ENCODE measurements at regions not wholly inside any gene's neighbourhood (a gene's known extent, or its start where the extent isn't known, plus 50 kb on each side); places are given as distances from the start of the nearest gene placed in this dataset.

DNA sequence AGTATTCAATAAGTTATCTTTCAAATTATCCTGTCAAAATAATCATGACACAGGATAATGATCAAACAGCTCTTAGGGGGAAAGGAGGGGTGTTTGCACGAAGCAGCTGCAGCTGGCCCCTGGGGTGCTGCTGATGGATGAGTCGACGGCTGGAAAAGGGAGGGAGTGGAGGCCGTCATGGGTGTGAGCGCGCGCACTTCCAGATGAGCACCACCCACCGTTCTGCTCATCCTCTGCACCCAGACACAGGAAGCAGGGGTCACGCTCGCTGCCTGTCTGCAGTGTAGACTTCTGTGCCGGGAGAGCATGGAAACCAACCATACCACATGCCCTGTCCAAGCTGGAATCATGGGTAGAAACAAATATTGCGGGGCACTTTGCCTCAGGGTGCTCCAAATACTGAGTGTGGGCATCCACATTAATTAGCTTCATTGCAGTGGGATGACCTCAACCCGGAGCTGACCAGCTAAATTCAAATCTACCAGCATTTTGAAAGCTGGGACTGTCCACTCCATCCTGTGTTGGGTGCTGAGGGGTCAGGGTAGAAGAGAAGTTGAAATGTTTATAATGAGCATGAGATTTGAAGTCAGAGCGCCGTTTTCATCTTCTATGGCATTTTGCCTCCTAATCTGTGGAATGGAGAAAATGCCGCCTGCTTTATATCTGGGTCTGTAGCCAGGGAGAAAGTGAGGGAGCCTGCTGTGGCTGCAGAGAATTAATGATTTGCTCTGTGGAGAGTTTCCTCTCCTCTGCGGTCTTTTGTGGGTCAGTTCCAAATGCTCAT is 802.4 kb downstream of the TBC1D22A start:
- no peak for DNase-seq (ENCODE audit: low read depth in 2 of 2)

GRCh38 chr22:47564158-47564450 is 801.7 kb downstream of the TBC1D22A start:
- no peak for DNase-seq (ENCODE audit: low read depth in 2 of 2)

DNA sequence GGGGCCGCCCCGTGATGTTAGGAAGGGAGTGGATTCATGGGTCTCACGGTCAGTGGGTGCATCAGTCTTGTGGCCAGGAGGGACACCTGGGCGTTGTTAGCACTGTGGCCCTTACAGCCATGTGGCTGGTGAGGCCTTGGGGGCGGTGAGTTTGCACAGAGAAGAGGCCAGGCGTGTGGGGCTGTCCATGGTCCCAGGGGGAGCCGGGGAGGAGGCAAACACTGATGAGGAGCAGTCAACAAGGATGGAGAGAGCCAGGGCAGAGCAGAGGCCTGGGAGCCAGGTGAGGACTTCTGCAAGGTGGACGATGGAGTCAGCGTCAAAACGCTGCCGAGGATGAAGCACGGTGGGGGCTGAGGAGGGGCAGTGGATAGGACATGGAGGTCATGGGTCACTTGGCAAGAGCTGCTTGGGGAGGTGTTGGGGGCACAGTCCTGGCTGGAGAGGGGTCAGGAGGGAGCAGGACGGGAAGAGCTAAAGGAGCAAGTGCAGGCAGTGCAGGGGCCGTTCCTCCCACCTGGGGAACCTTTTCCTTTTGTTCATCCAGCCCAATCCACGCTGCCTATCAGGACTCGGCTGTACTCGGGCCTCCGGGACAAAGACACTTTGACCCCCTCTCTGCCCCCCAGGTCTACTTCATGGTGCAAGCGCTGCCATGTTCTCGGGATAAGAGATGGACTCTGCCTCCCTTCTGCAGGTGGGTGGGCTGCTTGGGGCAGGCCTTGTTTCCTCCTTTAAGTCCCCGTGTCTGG is 801.1 kb downstream of the TBC1D22A start:
- DNase-seq (ENCODE audit: low read depth in 2 of 2), result no peak

GRCh38 chr22:47561766-47562165 is 799.3 kb downstream of the TBC1D22A start:
- DNase-seq (ENCODE audit: low read depth in 2 of 2), result no peak

DNA sequence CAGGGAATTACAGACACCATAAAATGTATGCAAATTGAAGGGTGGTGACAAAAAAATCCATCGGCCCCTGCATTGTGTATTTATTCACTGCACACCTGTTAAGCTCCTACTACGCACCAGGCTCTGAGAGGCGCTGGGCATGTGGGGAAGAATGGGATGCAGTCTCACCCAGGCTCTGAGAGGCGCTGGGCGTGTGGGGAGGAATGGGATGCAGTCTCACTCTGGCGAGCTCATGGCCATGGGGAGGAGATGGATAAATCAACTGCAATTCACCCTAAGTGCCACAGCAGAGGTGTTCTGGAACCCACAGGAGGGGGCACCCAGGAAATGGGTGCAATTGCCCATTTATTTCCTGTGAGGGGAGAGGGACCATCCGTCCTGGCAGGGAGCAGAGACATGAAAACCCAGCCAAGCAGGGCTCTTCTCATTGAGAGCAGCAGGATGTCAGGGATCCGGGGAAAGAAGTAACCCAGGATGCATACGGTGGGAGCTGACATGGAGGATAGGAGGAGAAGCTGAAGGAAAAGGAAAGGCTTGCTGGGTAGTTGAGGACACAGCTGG is 798.7 kb downstream of the TBC1D22A start:
- no peak for DNase-seq (ENCODE audit: low read depth in 2 of 2)

- no peak for DNase-seq (ENCODE audit: low read depth in 2 of 2)
These were observed 796.6 kb downstream of the TBC1D22A start for GRCh38 chr22:47558828-47559700.

DNA sequence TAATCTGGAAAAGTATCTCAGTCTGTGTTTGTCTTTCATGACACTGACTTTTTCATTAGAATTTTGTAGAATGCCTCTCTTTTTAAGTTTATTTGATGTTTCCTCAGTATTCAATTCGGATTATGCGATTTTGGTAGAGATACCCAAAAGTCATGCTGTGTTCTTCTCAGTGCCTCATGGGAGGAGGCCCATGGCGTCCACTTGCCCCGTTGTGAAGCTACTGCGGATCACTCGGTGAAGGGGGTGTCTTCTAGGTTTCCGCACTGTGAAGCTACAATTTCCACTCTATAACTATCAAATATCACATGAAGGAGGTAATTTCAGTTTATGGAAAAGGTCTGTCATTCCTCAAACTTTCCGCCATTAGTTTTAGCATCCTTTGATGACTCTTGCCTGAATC is 794.0 kb downstream of the TBC1D22A start:
- no peak for DNase-seq (ENCODE audit: low read depth in 2 of 2)

GRCh38 chr22:47553436-47553835 is 791.0 kb downstream of the TBC1D22A start:
- no peak for DNase-seq (ENCODE audit: low read depth in 2 of 2)

DNA sequence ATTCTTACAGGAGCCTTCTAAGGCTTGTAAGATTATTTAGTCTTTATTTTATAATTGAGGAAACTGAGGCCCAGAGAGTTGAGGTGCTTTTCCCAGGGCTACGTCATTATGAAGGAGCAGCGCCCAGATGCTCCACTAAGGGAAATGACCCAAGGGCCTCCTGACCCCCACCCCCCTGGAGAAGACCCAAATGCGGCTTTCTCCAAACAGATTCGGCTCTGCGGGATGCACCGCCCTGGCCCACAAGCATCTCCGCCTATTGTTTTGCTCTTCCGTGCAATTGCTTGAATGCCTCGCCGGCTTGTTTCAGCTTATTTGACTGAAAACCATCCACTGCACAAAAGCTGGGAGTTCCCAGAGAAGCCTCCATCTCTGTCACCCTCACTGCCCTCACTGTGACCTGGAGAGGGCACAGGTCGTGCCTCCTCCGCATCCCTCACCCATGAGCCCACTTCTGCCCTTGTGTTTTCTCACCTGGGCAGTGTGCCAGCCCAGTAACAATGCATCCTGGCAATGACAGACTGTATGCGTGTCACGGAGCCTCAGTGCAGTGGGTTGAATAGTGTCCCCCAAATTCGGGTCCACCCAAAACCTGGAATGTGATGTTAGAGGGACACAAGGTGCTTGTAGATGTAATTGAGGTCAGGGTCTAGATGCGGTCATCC is 790.2 kb downstream of the TBC1D22A start:
- DNase-seq (ENCODE audit: low read depth in 2 of 2), result no peak

GRCh38 chr22:47552024-47552423 is 789.6 kb downstream of the TBC1D22A start:
- no peak for DNase-seq (ENCODE audit: low read depth in 2 of 2)

DNA sequence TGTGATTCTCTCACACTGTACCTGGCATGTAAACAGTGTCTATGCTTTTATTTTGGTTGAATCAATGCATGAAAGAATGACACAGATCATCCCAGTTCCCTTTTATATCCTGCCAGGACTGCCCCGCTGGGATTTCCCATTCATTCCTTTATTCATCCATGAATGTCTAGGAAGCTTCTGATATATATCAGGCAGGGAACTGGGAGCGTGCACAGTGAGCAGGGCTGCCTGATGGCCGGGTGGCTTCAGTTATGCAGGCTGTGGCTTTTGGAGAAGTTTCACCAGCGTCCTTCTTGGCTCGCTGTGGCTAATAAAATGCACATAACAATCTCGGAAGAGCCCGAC is 789.0 kb downstream of the TBC1D22A start:
- no peak for DNase-seq (ENCODE audit: low read depth in 2 of 2)

DNA sequence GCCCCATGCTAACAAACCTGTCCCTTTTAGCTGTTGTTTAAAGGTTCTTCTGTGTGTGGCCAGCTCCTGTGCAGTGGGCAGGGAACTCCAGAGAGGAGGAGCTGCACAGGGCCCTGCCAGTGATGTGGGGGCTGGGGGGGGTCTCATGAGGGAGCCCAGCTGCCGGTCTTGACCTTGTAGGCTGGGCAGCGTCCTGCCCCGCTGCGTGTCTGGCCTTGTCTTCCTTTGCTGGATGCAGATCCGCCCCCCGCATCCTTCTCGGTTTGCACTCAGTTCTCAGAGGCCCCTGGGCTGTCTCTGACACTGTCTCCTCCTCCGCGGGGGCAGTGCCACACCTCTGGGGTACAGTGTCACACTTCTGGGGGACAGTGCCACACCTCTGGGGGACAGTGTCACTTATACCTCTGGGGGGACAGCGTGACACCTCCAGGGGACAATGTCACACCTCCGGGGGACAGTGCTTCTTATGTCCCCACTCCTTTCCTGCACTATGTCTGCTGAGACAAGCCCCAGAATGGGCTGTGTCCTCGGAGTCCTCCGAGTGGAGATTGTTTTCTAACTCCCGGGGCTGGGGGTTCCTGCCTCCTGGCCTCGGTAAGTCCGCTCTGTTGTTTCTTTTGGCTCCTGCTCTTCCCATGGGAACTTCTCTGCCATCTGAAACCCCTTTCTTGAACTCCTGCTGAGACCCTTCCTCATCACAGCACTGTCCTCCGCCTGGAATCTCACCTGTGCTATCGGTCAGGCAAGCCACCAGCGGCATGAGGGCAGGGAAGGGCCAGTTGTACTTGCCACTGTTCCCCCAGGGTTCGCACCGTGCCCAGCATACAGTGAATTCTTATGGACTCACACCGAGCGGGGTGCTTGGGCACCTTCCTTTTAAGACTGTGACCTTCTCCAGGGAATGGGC is 788.3 kb downstream of the TBC1D22A start:
- no peak for DNase-seq (ENCODE audit: low read depth in 2 of 2)

DNA sequence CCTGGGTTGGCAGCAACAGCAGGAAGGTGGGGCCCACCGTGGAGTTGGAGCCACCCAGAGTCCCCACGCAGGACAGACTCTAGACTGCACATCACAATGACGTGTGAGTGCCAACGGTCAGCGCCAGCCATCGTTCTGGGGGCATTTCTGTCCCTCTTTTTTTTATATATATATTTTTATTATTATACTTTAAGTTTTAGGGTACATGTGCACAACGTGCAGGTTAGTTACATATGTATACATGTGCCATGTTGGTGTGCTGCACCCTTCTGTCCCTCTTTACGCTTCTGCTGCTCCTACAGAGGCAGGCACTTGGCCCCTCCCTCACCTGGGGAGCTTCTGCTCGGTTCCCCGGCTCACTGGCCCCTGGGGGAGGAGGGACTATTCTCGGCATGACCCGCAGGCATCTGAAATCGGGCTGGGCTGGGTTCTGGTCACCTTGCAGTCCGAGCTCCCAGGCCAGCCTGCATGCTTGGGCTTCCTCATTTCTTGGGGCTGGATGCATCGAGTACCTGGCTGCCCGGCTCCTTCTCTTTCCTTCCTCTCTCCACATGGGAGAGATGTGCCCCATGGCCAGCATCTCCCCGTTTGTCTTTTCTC is 787.4 kb downstream of the TBC1D22A start:
- no peak for DNase-seq (ENCODE audit: low read depth in 2 of 2)

GRCh38 chr22:47548953-47549740 is 786.7 kb downstream of the TBC1D22A start:
- DNase-seq (ENCODE audit: low read depth in 2 of 2), result no peak

GRCh38 chr22:47547881-47548650 is 785.6 kb downstream of the TBC1D22A start:
- DNase-seq (ENCODE audit: low read depth in 2 of 2), result no peak

DNA sequence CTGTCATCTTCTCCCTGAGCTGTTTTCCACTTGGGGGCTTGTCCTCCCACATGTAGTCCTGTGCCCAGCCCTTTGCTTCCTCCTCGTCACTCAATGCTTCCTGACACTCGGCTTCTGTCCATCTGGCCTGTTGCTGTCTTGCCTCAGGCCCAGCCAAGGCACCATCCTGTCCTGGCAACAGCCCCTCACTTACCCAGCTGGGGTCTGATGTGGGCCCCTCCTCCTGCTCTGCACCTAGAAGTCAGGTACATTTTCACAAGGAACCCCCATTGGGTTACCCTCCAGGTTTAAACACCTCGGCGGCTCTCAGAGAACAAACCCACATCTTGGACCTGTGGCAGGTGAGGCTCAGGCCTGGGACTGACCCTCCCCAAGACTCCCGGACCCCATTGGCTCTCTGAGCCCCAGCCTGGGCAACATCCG is 784.8 kb downstream of the TBC1D22A start:
- DNase-seq (ENCODE audit: low read depth in 2 of 2), result no peak

GRCh38 chr22:47544696-47545095 is 782.2 kb downstream of the TBC1D22A start:
- DNase-seq (ENCODE audit: low read depth in 2 of 2), result no peak

DNA sequence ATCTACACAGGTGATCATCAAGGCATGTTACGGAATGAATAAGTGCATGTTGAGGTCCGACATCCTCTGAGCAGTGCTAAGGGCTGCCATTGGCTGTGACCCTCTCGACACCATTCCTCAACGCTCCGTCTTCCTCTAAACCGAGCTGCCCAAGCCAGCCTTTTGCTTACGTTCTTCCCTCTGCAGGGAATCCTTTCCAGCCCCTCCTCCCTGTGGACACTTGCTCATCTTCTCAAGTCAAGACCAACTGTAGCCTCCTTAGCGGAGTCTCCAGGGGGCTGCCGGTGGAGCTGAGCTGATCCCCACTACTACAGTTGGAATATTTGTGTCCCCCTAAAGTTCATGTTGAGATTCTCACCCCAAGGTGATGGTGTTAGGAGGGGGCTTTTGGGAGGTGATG is 781.0 kb downstream of the TBC1D22A start:
- DNase-seq (ENCODE audit: low read depth in 2 of 2), result no peak

DNA sequence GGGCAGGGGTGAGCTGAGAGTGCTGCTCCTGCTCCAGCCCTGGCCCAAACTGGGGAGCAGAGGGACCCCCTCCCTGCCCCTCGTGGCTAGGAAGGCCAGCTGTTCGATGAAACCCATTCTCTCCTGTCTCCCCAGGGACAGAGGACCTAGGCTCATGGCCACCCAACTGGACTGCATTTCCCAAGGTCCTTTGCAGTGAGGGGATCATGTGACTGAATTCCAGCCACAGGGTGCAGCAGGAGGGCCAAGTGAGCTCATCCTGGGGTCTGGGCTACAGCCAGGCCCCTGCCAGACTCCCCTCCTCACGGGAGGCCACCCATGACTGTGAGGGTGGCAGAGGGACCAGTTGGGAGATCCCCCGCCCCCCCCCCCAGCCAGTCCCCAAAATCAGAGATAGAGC is 777.6 kb downstream of the TBC1D22A start:
- DNase-seq (ENCODE audit: low read depth in 2 of 2), result no peak
